Keratinocyte (primary cell): ENCODE measurements at regions not wholly inside any gene's neighbourhood (a gene's known extent, or its start where the extent isn't known, plus 50 kb on each side); places are given as distances from the start of the nearest gene placed in this dataset.

ENCODE experiments used
- DNase-seq: peaks from one replicate; pipeline ENCODE4 v3.0.0-alpha.2; 2011; ENCODE audit warnings: low read depth, missing footprints, low spot score
- FAIRE-seq: peaks from 2 replicates; lab custom pipeline; 2011; peaks lifted over from hg19 to GRCh38; lab: Jason Lieb, UNC
- H2AFZ ChIP-seq: 2 replicates; pipeline ENCODE4 v1.6.0; 2012; ENCODE audit warnings: low read length, control low read depth, inconsistent platforms; ENCODE audit not compliant: control insufficient read depth
- H3K27ac ChIP-seq: 2 replicates; pipeline ENCODE4 v1.5.1; 2011; ENCODE audit warnings: low read length; ENCODE audit not compliant: control insufficient read depth, insufficient read depth
- H3K27me3 ChIP-seq: 3 replicates; pipeline ENCODE4 v1.6.0; 2011; ENCODE audit warnings: low read length; ENCODE audit not compliant: control insufficient read depth, insufficient read depth; ENCODE audit errors: extremely low read depth
- H3K36me3 ChIP-seq, 2 experiments: 2 replicates in 1 of 2; 3 replicates in 1 of 2; pipeline ENCODE4 v1.5.1; 2011; ENCODE audit warnings: low read length in 2 of 2, mild to moderate bottlenecking in 1 of 2; ENCODE audit not compliant: control insufficient read depth in 2 of 2, insufficient read depth in 2 of 2; ENCODE audit errors: extremely low read depth in 1 of 2
- H3K4me1 ChIP-seq: 3 replicates; pipeline ENCODE4 v1.5.1; 2011; ENCODE audit warnings: low read length; ENCODE audit not compliant: control insufficient read depth, insufficient read depth; ENCODE audit errors: extremely low read depth
- H3K4me2 ChIP-seq: 3 replicates; pipeline ENCODE4 v1.6.0; 2011; ENCODE audit warnings: low read depth, low read length; ENCODE audit not compliant: control insufficient read depth, insufficient read depth; ENCODE audit errors: extremely low read depth
- H3K4me3 ChIP-seq, 3 experiments: fragments of 200-600 bp in 1 of 3; sonication (generic) in 1 of 3; 2 replicates in 2 of 3; 3 replicates in 1 of 3; pipeline ENCODE4 v1.5.1; 2011 to 2016; ENCODE audit warnings: low read length in 3 of 3, mild to moderate bottlenecking in 3 of 3, control low read depth in 2 of 3, inconsistent platforms in 1 of 3, low read depth in 1 of 3, mixed read lengths in 1 of 3, mixed run types in 1 of 3, moderate library complexity in 1 of 3; ENCODE audit not compliant: control insufficient read depth in 2 of 3, insufficient read depth in 2 of 3; ENCODE audit errors: extremely low read depth in 1 of 3
- H3K79me2 ChIP-seq: 2 replicates; pipeline ENCODE4 v1.6.0; 2012; ENCODE audit warnings: low read length; ENCODE audit not compliant: control insufficient read depth, insufficient read depth
- H3K9ac ChIP-seq: 3 replicates; pipeline ENCODE4 v1.6.0; 2011; ENCODE audit warnings: low read length; ENCODE audit not compliant: control insufficient read depth, insufficient read depth; ENCODE audit errors: extremely low read depth
- H3K9me1 ChIP-seq: 3 replicates; pipeline ENCODE4 v1.6.0; 2011; ENCODE audit warnings: low read length; ENCODE audit not compliant: control insufficient read depth, insufficient read depth; ENCODE audit errors: extremely low read depth
- H3K9me3 ChIP-seq: 2 replicates; pipeline ENCODE4 v1.5.1; 2012; ENCODE audit warnings: low read depth, low read length; ENCODE audit not compliant: control insufficient read depth
- H4K20me1 ChIP-seq: 3 replicates; pipeline ENCODE4 v1.6.0; 2011; ENCODE audit warnings: low read length; ENCODE audit not compliant: control insufficient read depth, insufficient read depth; ENCODE audit errors: extremely low read depth
- EZH2 ChIP-seq: IDR thresholded peaks from one replicate; pipeline ENCODE4 v1.6.1; 2012; ENCODE audit warnings: inconsistent platforms, mild to moderate bottlenecking, low read length, moderate library complexity
- dilution Hi-C: fragments of 300-500 bp; cut with MboI; formaldehyde crosslinking; loops from one replicate; pipeline ENCODE4 v1.7.0; 2020; ENCODE audit warnings: low sequenced_read_pairs; ENCODE audit not compliant: extremely low pct_ligation_motif_present
- TF ChIP-seq, protein P1 (sequence below), 3 experiments: IDR thresholded peaks in 1 of 3; conservative IDR thresholded peaks in 1 of 3; optimal IDR thresholded peaks in 1 of 3; 2 replicates in 2 of 3; 3 replicates in 1 of 3; pipeline versions ENCODE3 to v1.5.1; 2011; ENCODE audit warnings: low read length in 3 of 3, mild to moderate bottlenecking in 3 of 3, moderate library complexity in 2 of 3, control low read depth in 1 of 3, inconsistent platforms in 1 of 3; ENCODE audit not compliant: insufficient read depth in 2 of 3; ENCODE audit errors: extremely low read depth in 1 of 3

DNA sequence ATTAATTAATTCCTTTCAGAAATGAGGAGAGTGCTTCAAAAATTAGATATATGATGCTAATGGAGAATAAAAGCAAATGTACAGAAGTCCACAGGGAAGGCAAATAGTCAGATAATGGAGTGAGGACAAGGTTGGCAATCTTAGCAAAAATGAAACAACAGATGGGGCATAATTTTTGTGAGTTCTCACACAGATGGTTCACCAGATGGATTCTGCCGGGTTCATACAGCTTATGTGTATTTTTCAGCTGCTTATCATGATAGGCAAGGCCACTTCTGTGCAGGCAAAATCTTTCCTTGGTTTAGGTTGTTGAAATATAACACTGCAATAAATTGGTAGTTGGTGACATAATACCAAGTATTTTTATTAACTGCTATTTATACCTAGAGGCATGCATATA is 1539.0 kb upstream of the IGFBP7 start:
- Histone ChIP-seq H3K9ac (no peak overlapping the region), H3K27ac (no peak overlapping the region), H3K4me3 (no peak overlapping the region), H3K79me2 (no peaks in the 10 kb centered on the region), H3K27me3 (no peaks in the 10 kb centered on the region), H3K4me1 (no peaks in the 10 kb centered on the region), H4K20me1 (no peaks in the 10 kb centered on the region), H3K9me1 (no peaks in the 10 kb centered on the region), H3K4me2 (no peak overlapping the region), H3K9me3 (peaks cover 3% of the 10 kb centered on the region), H3K36me3 (no peaks in the 10 kb centered on the region), H2AFZ (no peak overlapping the region)
- FAIRE-seq (no peak), DNase-seq (no peak)
- dilution Hi-C loops: no loop called here
- TF ChIP-seq, protein P1, sequence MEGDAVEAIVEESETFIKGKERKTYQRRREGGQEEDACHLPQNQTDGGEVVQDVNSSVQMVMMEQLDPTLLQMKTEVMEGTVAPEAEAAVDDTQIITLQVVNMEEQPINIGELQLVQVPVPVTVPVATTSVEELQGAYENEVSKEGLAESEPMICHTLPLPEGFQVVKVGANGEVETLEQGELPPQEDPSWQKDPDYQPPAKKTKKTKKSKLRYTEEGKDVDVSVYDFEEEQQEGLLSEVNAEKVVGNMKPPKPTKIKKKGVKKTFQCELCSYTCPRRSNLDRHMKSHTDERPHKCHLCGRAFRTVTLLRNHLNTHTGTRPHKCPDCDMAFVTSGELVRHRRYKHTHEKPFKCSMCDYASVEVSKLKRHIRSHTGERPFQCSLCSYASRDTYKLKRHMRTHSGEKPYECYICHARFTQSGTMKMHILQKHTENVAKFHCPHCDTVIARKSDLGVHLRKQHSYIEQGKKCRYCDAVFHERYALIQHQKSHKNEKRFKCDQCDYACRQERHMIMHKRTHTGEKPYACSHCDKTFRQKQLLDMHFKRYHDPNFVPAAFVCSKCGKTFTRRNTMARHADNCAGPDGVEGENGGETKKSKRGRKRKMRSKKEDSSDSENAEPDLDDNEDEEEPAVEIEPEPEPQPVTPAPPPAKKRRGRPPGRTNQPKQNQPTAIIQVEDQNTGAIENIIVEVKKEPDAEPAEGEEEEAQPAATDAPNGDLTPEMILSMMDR (optimal IDR thresholded peaks at IDR 0.05 in 1 of 3, IDR thresholded peaks at IDR 0.05 in 1 of 3, conservative IDR thresholded peaks at IDR 0.05 in 1 of 3; ENCODE audit: extremely low read depth in 1 of 3, insufficient read depth in 2 of 3, low read length in 3 of 3): no peak
- no peak for TF ChIP-seq EZH2

DNA sequence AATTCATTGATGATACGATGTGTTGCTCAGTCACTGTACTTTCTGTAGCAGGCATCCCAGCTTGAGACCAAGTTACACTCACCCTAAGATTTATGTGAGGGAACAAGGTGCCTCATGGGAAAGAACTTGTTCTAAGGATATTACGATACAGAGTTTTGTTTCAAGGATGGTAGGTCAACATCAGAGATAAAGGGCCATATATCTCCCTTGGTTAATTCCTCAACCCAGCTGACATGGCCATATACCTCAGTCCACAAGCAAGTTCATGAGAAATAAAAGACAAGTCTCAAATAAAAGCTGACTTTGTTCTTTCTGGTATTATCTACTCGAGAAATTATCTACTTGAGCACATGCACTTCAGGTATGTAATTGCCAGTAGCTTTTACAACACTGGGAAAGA is 1535.9 kb upstream of the IGFBP7 start:
- Histone ChIP-seq H3K4me3 (no peak overlapping the region), H3K27me3 (no peaks in the 10 kb centered on the region), H3K9me1 (no peaks in the 10 kb centered on the region), H3K79me2 (no peaks in the 10 kb centered on the region), H3K36me3 (no peaks in the 10 kb centered on the region), H3K9me3 (peaks cover 3% of the 10 kb centered on the region), H3K27ac (no peak overlapping the region), H2AFZ (no peak overlapping the region), H3K9ac (no peak overlapping the region), H3K4me1 (no peaks in the 10 kb centered on the region), H3K4me2 (no peak overlapping the region), H4K20me1 (no peaks in the 10 kb centered on the region)
- no peak for TF ChIP-seq EZH2
- TF ChIP-seq, protein P1 (optimal IDR thresholded peaks at IDR 0.05 in 1 of 3, IDR thresholded peaks at IDR 0.05 in 1 of 3, conservative IDR thresholded peaks at IDR 0.05 in 1 of 3; ENCODE audit: extremely low read depth in 1 of 3, insufficient read depth in 2 of 3, low read length in 3 of 3): no peak
- DNase-seq (no peak), FAIRE-seq (no peak)
- dilution Hi-C loops: no loop called here
